Gastrocnemius medialis (tissue), 4 donors: ENCODE measurements at regions not wholly inside any gene's neighbourhood (a gene's known extent, or its start where the extent isn't known, plus 50 kb on each side); places are given as distances from the start of the nearest gene placed in this dataset.

Experiments used
- CTCF ChIP-seq, 5 experiments: fragments of 450-650 bp in 3 of 5; fragments of 200-600 bp in 2 of 5; sonication (generic) in 2 of 5; IDR thresholded peaks in 4 of 5; conservative IDR thresholded peaks in 1 of 5; 1 replicate in 4 of 5; 2 replicates in 1 of 5; pipeline ENCODE4 v1.5.1; 2016 to 2019; ENCODE audit warnings: antibody characterized with exemption in 5 of 5, mild to moderate bottlenecking in 3 of 5, moderate library complexity in 3 of 5
- POLR2A ChIP-seq, 2 donors: fragments of 450-650 bp; IDR thresholded peaks; one replicate each; pipeline ENCODE4 v1.6.1; 2017; ENCODE audit warnings: antibody characterized with exemption in 2 of 2, mild to moderate bottlenecking in 2 of 2, moderate library complexity in 2 of 2

- TF ChIP-seq CTCF (IDR thresholded peaks at IDR 0.05 in 4 of 5, conservative IDR thresholded peaks at IDR 0.05 in 1 of 5) (no peak), POLR2A (IDR thresholded peaks at IDR 0.05) (no peak)
Observed at GRCh38 chr18:42201137-42201536, 246.1 kb downstream of the PIK3C3 start.
